Fibroblast of the aortic adventitia (primary cell): ENCODE measurements at regions not wholly inside any gene's neighbourhood (a gene's known extent, or its start where the extent isn't known, plus 50 kb on each side); places are given as distances from the start of the nearest gene placed in this dataset.

ENCODE experiments used
- DNase-seq: peaks from one replicate; pipeline ENCODE4 v3.0.0-alpha.2; 2010; ENCODE audit warnings: low read depth
- H3K4me3 ChIP-seq: 2 replicates; pipeline ENCODE4 v1.5.1; 2011; ENCODE audit warnings: low read depth, mild to moderate bottlenecking, control low read depth, low read length, moderate library complexity
- CTCF ChIP-seq: IDR thresholded peaks from 2 replicates; pipeline ENCODE4 v1.5.1; 2011; ENCODE audit warnings: mild to moderate bottlenecking, low read length, control low read depth, inconsistent platforms; ENCODE audit not compliant: insufficient read depth

- no peak for DNase-seq
- no peak for TF ChIP-seq CTCF
- no peak overlapping the region for H3K4me3 ChIP-seq
These were observed 141.3 kb upstream of the PMEPA1 start for GRCh38 chr20:57851025-57851682.

GRCh38 chr20:57849521-57850215, 139.9 kb upstream of the PMEPA1 start:
- TF ChIP-seq CTCF = no peak
- no peak for DNase-seq
- no peak overlapping the region for H3K4me3 ChIP-seq

DNA sequence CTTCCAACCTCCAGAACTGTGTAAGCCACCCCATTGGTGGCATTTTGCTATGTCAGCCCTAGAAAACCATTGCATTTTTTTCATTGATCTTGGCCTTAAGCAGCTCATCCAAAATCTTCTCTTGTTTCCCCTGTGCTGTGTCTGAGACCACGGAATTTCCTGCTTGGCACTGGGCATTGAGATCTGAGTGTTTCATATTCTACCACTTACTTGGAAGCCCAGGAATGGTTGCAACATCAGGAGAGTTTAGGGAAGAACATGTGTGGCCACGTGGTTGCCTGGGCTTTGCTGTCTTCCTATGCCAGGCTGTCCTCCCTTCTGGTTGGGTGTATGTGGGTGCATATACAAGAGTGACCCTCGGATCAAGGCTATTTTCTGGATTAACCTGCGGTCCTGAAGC, 139.3 kb upstream of the PMEPA1 start:
- DNase-seq = peak; percentile 21
- no peak for TF ChIP-seq CTCF
- no peak overlapping the region for H3K4me3 ChIP-seq

DNA sequence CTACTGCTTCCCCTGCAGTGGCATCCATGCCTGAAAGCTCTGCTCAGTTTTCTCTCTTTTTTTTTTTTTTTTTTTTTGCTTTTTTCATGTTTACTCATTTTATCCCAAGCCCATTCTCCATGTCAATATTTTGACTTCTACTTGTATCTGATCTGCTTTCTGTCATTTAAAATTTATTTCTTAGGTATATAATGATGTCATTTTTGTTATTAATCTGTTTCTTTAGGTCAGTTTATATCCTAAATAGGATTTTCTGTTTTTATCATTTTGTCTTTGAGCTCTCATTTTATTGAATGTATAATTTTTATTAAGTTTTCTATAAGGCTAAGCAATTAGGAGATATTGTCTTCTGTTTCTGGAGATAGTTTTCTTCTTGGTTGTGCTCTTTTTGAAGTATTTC, 138.5 kb upstream of the PMEPA1 start:
- DNase-seq = no peak
- H3K4me3 ChIP-seq = no peak overlapping the region
- TF ChIP-seq CTCF = no peak

GRCh38 chr20:57847104-57847503, 137.3 kb upstream of the PMEPA1 start:
- no peak for TF ChIP-seq CTCF
- H3K4me3 ChIP-seq = no peak overlapping the region
- DNase-seq = no peak

DNA sequence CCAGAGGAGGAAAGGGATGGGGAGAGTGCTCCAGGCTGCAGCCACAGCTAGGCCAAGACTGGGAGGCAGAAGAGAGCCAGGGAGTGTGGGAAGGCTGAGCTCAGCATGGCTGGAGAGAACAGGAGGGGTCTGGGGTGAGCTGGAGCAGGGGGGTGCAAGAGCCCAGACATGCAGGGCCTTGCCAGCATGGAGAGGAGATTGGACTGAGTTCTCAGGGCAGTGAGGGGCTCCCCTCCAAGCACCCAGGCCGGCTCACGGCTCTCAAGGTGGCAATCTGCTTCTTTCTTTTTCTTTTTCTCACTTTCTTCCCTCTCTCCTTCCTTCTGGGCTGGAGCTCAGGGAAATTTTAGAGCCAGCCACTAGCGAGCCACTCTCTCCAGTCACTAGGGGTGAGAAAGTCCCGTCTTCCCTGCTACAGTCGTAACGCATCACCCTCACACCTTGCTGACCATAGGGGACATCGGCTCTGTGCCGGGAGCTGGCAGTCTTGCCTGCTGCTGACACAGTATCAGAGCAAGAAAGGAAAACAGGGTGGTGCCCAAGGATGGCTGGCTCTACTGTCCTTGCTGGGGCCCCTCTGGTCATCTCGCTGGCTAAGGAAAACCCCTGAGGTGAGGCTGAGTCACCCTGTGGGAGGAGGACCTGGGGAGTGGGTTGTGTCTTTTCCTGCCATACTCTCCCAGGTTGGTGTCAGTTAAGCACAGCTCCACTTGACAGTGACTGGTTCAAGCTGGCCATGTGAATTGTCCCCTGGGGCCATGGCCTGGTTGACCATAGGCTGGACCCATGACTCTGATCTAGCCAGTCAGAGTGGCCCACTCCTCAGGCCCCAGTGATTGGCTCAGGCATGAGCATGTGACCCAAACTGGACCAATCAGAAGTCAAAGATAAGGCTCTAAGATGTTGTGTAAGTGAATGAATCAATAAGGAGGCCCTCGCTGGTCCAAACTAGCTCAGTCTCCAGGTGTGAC, 135.1 kb upstream of the PMEPA1 start:
- no peak for TF ChIP-seq CTCF
- DNase-seq = no peak
- H3K4me3 ChIP-seq = no peak overlapping the region
